AG04450 (cell line): ENCODE measurements at regions not wholly inside any gene's neighbourhood (a gene's known extent, or its start where the extent isn't known, plus 50 kb on each side); places are given as distances from the start of the nearest gene placed in this dataset.

ENCODE experiments used
- CTCF ChIA-PET: fragments of 300-600, 350-600 bp; formaldehyde crosslinking; extraction: SDS; loops from one replicate; lab custom pipeline; 2022; ENCODE audit warnings: antibody characterized with exemption, inconsistent platforms; lab: Charles Lee
- POLR2A ChIA-PET: fragments of 350-600 bp; formaldehyde crosslinking; extraction: SDS; loops from one replicate; lab custom pipeline; 2021; ENCODE audit warnings: antibody characterized with exemption, inconsistent platforms; lab: Yijun Ruan, JAX
- DNase-seq: peaks from one replicate; pipeline ENCODE4 v3.0.0-alpha.2; 2011; ENCODE audit warnings: low read depth, low spot score
- H3K27ac ChIP-seq: one replicate; pipeline ENCODE4 v1.5.1; 2012; ENCODE audit warnings: low read depth, low read length, control low read depth
- H3K27me3 ChIP-seq: one replicate; pipeline ENCODE4 v1.6.0; 2012; ENCODE audit warnings: low read length; ENCODE audit not compliant: control insufficient read depth, insufficient read depth
- H3K4me3 ChIP-seq: 2 replicates; pipeline ENCODE4 v1.5.1; 2011; ENCODE audit warnings: mild to moderate bottlenecking, low read depth, low read length, control low read depth
- H3K9me3 ChIP-seq: 2 replicates; pipeline ENCODE4 v1.5.1; 2012; ENCODE audit warnings: low read length; ENCODE audit not compliant: control insufficient read depth, insufficient read depth
- TF ChIP-seq, protein P1 (sequence below): IDR thresholded peaks from 2 replicates; pipeline ENCODE4 v1.5.1; 2011; ENCODE audit warnings: low read depth, low read length, control low read depth, inconsistent platforms

DNA sequence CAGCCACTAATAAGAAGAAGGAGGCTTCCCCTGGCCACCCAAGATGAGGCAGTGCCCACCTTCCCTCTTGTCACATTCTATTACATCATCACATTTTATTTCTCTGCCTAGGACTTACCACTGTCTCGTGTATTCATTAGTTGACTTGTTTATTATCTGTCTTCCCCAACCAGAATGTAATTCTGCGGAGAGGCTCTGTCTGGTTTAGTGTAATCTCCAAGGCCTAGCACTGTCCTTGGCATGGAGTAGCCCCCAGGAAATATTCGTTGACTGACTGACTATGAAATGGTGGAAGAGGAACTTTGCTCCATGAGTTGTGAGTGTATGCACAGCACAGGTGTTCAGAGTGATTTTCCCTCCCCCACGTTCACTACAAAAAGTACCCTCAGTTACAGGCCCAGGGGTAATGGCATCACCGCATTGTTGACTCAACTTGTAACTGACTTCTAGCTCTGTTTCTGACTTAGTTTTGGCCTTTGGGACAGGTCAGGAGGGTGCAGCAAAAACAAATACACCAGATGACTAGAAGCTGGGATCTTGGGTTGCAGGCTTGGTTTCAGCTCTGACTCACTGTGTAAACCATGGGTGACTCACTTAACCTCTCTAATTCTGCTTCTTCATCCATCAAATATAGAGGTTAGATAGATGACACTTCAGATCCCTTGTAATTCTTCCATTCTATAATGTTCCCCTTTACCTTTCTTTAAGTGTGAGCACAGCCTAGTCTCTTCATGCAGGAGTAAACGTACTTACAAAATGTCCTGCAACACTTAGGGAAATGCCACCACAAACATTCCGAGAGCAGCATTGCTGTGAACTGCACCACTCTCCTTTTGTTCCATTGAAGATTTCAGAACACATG, 229.7 kb downstream of the KCNRG start:
- TF ChIP-seq, protein P1, sequence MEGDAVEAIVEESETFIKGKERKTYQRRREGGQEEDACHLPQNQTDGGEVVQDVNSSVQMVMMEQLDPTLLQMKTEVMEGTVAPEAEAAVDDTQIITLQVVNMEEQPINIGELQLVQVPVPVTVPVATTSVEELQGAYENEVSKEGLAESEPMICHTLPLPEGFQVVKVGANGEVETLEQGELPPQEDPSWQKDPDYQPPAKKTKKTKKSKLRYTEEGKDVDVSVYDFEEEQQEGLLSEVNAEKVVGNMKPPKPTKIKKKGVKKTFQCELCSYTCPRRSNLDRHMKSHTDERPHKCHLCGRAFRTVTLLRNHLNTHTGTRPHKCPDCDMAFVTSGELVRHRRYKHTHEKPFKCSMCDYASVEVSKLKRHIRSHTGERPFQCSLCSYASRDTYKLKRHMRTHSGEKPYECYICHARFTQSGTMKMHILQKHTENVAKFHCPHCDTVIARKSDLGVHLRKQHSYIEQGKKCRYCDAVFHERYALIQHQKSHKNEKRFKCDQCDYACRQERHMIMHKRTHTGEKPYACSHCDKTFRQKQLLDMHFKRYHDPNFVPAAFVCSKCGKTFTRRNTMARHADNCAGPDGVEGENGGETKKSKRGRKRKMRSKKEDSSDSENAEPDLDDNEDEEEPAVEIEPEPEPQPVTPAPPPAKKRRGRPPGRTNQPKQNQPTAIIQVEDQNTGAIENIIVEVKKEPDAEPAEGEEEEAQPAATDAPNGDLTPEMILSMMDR = no peak
- DNase-seq = peak; percentile 51
- H3K27me3 ChIP-seq = peaks cover 22% of the 10 kb centered on the region
- CTCF ChIA-PET = no interaction called here
- peaks cover 2% of the 10 kb centered on the region for H3K9me3 ChIP-seq
- H3K27ac ChIP-seq = no peak overlapping the region
- H3K4me3 ChIP-seq = no peak overlapping the region
- POLR2A ChIA-PET = interaction anchor here (1.1 kb wide), 2 partner anchors 120 to 347 kb away, joined by 3 read pairs; no protein-coding TSS in a partner anchor

DNA sequence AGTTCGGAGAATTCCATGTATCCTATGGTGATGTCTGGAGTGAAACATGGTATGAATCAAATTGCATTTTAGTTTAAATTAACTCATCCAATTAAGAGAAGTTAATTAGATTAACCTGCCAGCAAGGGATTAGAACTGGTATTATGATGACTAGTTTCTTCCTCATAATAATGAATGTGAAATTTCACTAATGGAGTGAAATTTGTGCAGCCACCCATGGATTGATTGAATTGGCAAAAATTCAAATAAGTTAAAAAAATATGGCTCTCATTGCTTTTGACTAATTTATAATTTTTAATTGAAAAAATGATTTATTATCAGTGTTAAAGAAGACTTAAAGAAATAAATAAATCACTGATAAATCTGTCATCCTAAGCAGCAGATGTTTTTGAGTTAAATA, 232.0 kb downstream of the KCNRG start:
- Histone ChIP-seq H3K27ac (no peak overlapping the region), H3K27me3 (peaks cover 33% of the 10 kb centered on the region), H3K4me3 (no peak overlapping the region), H3K9me3 (peaks cover 2% of the 10 kb centered on the region)
- ChIA-PET POLR2A (no interaction called here), CTCF (no interaction called here)
- TF ChIP-seq, protein P1 = no peak
- no peak for DNase-seq

DNA sequence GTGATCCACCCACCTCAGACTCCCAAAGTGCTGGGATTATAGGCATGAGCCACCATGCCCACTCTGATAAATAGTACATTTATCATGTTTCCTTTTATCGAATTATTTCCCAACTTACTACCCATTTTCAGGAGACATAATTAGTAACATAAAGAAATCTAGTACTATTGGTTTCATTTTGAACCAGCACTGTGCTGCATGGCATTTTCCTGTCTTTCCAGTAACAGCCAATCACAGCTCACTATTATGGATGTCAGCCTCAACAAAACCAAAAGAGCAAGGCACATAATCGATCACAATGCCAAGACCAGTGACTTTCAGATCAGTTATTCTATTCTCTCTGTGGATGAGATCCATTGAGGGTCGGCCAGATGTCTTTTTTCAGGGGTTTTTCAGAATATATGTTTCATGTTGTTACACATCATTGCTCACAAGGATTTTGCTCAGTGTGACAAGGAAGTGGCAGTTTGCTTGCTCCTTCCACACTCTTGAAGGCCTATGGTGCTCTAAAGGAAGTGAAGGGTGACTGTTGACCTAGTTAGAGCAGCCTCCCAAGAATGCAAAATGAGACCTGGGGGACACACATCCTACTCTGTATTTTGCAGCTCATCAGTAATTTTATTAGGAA, 233.4 kb downstream of the KCNRG start:
- TF ChIP-seq, protein P1 = no peak
- Histone ChIP-seq H3K9me3 (peaks cover 2% of the 10 kb centered on the region), H3K4me3 (no peak overlapping the region), H3K27me3 (peaks cover 41% of the 10 kb centered on the region), H3K27ac (no peak overlapping the region)
- DNase-seq = no peak
- ChIA-PET POLR2A (no interaction called here), CTCF (no interaction called here)

DNA sequence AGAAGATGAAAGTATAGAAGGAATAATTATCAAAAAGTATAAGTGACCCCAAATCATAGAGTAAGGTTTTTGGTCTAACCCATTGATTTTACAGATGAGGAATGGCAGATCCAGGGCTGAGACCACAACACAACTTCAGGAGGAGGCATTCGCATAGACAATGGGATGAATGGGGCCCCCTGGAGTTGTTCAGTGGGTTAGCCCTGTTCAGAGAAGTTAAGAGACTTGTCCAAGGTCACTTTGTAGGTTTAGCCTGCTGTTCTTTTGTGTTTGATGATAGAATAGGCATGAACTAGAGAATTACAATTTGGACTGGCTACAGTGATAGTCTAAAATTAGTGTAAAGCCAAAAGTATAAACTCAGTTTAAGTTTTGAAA, 233.9 kb downstream of the KCNRG start:
- POLR2A ChIA-PET = no interaction called here
- DNase-seq = no peak
- peaks cover 43% of the 10 kb centered on the region for H3K27me3 ChIP-seq
- H3K9me3 ChIP-seq = peaks cover 2% of the 10 kb centered on the region
- no peak overlapping the region for H3K4me3 ChIP-seq
- H3K27ac ChIP-seq = no peak overlapping the region
- TF ChIP-seq, protein P1 = no peak
- CTCF ChIA-PET = no interaction called here

DNA sequence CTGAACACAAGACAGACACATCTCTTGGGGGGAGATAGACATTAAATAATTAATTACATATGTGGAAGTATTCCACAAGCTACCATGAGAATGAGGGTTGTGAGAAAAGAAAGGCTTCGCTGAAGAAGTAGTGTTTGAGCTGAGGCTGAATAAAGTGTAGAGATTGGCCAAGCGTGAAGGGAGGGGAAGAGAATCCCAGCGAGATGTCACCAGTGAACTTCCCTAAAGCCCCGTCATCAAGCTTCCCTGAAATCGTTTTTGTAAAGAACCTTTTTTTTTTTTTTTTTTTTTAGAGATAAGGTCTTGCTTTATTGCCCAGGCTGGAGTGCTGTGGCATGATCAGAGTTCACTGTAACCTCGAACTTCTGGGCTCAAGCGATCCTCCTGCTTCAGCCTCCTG, 235.2 kb downstream of the KCNRG start:
- CTCF ChIA-PET = no interaction called here
- Histone ChIP-seq H3K4me3 (no peak overlapping the region), H3K27ac (no peak overlapping the region), H3K27me3 (peaks cover 43% of the 10 kb centered on the region), H3K9me3 (peaks cover 2% of the 10 kb centered on the region)
- TF ChIP-seq, protein P1 = no peak
- DNase-seq = no peak
- POLR2A ChIA-PET = interaction anchor here (0.6 kb wide), 1 partner anchor 462 kb away, joined by 7 read pairs; no protein-coding TSS in a partner anchor
